ENCODE measurements at regions not wholly inside any gene's neighbourhood (a gene's known extent, or its start where the extent isn't known, plus 50 kb on each side); places are given as distances from the start of the nearest gene placed in this dataset.

- no peak for DNase-seq
Measured at GRCh38 chr3:18666655-18667054, 241.5 kb upstream of the SATB1 start.

GRCh38 chr3:18660059-18660458 lies 234.9 kb upstream of the SATB1 start:
- no peak for DNase-seq

- DNase-seq, result peak; percentile 17
Measured at GRCh38 chr3:18657858-18658820, 233.0 kb upstream of the SATB1 start.

- no peak for DNase-seq
Measured at GRCh38 chr3:18656866-18657265, 231.7 kb upstream of the SATB1 start.

- no peak for DNase-seq
Measured at GRCh38 chr3:18656410-18656809, 231.3 kb upstream of the SATB1 start.

GRCh38 chr3:18655827-18656226 lies 230.7 kb upstream of the SATB1 start:
- no peak for DNase-seq

DNA sequence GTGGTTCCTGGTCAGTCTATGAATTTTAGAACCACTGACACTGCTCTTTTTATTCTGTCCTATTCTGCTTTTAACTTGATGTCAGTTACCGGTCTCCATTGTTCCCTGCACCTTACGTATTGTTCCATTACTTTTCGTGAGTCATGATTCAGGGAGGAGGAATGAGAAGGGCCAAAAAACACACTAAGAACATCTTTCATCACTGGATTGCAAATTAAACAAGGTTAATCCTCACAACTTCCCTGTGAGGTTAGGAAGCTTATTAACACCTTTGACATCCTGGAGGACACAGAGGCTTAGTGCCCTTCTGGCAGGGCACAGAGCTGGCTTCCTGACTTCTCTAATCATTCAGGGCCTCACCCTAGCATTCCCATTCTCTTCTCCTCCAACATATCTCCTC lies 227.6 kb upstream of the SATB1 start:
- DNase-seq, result no peak

GRCh38 chr3:18650731-18651130 lies 225.6 kb upstream of the SATB1 start:
- DNase-seq, result no peak

- DNase-seq, result no peak
Measured at GRCh38 chr3:18649666-18650363, 224.7 kb upstream of the SATB1 start.

DNA sequence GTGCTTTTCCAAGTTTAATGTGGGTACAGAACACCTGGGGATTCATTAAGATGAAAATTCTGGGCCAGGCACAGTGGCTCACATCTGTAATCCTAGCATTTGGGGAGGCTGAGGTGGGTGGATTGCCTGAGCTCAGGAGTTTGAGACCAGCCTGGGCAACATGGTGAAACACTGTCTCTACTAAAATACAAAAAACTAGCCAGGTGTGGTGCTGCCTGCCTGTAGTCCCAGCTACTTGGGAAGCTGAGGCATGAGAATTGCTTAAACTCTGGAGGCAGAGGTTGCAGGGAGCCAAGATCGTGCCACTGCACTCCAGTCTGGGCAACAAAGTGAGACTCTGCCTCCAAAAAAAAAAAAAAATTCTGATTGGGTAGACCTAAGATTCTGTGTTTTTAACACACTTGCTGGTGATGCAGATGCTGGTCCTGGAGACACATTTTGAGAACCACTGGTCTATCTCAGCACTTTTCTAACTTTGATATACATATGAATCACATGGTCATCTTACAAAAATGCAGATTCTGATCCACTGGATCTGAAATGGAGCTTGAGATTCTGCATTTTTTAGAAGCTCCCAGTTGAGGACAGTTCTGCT lies 223.8 kb upstream of the SATB1 start:
- DNase-seq, result no peak

DNA sequence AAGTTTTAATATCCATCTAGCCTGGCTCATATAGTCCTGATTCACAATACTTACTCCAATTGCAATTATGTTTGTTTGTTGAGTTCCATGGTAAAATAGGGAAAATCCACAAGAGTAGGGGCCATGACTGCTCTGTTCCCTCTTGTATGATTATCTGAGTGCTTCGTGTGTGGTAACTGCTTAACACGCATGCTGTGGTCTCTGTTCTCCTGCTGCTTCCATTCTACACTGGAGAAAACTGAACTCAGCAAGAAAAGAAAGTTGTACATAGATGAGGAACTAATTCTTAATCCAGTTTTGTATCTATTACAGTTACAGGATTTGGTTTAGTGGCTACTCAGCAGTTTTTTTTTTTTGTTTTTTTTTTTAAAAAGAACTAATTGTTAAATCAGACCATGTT lies 223.0 kb upstream of the SATB1 start:
- no peak for DNase-seq

GRCh38 chr3:18645619-18646018 lies 220.5 kb upstream of the SATB1 start:
- DNase-seq, result no peak

- no peak for DNase-seq
Measured at GRCh38 chr3:18643281-18643680, 218.1 kb upstream of the SATB1 start.

GRCh38 chr3:18641916-18642315 lies 216.8 kb upstream of the SATB1 start:
- no peak for DNase-seq

DNA sequence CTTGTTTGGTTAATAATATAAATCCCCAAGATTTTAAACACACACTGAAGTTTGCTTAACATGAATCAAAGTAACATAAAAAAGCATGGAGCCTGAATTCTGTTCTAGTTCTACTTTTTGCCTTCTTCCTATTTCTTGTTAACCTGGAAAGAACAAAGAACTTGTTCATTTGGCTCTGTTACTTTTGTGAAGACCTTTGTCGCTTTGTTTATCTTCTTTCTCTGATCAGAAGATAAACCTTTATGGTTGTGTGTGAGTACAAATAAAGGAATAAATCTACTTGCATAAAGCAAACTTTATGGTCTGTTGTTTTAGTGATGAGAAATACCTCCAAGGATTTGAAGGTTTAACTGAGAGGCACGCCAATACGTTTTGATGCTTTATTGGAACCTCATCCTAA lies 210.1 kb upstream of the SATB1 start:
- DNase-seq, result no peak

DNA sequence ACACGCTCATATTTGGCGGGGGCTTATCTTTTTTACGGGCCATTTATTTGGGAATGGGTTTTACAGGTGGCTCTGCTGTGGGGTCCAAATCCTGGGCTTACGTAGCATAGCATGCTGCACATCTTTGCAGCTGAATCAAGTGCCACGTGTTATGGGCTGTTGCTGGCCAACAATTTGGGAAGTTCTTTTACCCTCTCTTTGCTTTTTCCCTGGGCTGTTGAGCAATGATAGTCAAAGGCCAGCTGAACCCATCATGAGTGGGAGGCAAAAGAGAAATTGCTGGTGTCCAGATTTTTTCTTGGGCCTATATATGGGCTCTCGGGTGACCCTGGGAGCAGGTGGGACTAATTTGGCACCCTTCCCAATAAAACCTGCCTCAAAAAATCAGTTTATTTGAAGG lies 209.3 kb upstream of the SATB1 start:
- no peak for DNase-seq

DNA sequence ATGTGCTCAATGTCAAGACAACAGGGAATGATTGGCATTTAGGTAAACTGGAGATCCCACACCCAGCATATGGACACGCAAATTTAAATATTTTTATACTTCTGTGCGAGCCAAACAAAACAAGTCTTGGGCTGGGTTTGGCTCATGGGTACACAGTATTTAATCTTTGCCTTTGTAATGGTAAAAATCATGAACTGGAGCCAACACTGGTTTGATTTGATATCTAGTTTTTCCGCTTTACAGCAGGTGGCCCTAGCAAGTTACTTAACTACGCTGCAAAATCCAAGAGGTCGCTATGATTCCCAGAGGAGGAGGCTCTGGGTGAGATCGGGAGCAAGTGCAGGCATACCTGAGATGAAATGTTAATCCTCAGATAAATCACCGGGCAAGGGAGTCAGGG lies 207.9 kb upstream of the SATB1 start:
- no peak for DNase-seq

DNA sequence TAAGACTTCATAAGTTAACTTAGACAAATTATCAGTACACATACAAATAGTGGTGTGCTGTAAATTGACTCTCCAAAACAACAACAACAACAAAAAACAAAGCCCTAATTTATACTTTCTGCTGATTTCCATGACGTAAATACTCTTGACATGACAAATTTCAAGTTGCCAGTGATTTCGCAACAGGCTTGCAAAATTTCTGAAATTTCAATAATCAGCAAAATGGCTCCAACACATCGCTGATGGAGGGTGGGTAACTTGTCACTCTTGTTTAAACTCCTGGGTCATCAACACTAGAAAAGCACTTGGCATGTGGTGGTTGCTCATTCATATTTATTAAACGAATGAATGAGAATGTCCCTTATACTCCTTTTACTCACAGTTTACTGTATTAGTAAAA lies 205.2 kb upstream of the SATB1 start:
- no peak for DNase-seq

GRCh38 chr3:18625085-18625484 lies 199.9 kb upstream of the SATB1 start:
- no peak for DNase-seq

- DNase-seq, result no peak
Measured at GRCh38 chr3:18623220-18623619, 198.1 kb upstream of the SATB1 start.

- no peak for DNase-seq
Measured at GRCh38 chr3:18618723-18619122, 193.6 kb upstream of the SATB1 start.

DNA sequence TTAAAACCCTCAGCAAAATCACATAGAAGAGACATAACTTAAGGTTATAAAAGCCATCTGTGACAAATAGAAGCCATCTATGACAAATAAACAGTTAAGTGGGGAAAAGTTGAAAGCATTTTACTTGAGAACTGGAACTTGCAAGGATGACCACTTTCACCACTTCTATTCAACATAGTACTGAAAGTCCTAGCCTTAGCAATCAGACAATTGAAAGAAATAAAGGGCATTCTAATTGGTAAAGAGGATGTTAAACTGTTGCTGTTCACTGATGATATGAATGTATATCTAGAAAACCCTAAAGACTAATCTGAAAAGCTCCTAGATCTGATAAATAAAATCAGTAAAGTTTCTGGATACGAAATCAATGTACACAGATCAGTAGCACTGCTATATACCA lies 186.9 kb upstream of the SATB1 start:
- DNase-seq, result no peak

- no peak for DNase-seq
Measured at GRCh38 chr3:18609187-18609586, 184.0 kb upstream of the SATB1 start.

- no peak for DNase-seq
Measured at GRCh38 chr3:18597919-18598318, 172.8 kb upstream of the SATB1 start.

Measured in GF-D8 (cell line).